Medulla oblongata (tissue), 1 donor: ENCODE measurements at regions not wholly inside any gene's neighbourhood (a gene's known extent, or its start where the extent isn't known, plus 50 kb on each side); places are given as distances from the start of the nearest gene placed in this dataset.
A peak's percentile ranks its signal among the peaks of the same experiment; 100 is the strongest.

Experiments used
- DNase-seq: peaks from one replicate; pipeline ENCODE4 v3.0.0-alpha.2; 2015; ENCODE audit errors: extremely low spot score

DNA sequence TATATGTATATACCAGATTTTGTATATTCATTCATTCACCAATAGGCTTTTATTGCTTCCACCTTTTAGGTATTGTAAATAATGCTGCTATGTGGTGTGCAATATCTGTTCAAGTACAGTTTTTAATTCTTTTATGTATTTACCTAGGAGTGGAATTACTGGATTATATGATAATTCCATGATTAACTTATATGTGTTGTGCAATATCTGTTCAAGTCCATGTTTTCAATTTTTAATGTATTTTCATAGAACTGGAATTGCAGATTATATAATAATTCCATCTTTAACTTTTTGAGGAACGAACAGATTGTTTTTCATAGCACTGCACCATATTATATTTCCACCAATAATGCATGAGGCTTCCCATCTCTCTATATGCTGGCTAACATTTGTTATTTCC lies 50.6 kb upstream of the L3MBTL4 start:
- DNase-seq = no peak

DNA sequence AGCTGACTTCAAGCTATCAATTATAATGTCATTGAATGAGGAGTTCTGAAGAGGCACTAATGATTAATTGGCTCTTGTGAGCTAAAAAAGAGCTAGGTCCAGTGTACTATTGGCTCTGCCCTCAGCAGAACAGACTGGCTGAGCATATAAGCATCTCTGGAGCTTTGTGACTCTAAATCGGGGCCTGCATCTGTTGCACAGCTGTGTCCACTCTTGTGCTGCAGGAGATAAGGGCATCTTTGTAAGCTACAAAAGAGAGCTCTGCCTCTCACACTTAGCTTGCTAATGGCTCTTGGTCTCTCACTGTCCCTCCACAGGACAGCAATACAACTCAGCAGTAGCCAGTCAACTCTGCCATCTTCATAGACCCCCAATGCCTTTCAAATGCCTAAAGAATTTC lies 61.5 kb upstream of the L3MBTL4 start:
- DNase-seq = peak; percentile 52

DNA sequence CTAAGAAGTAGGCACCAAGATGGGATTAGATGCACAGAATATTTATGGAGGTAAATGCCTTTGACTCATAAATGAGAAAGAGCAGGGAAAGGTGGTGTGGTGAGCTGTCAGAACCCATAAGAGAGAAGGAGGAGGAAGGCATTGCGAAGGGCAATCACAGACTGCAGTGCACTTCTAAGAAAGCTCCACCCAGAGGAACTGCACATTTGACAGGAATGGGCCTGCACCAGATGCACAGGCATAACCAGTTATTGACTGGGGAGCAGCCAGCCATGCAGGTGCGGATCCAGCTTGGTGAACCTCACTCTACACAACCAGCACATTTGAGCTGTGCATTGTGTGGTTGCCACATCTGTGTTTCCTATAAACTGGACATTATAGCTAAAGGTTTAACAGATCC lies 62.2 kb upstream of the L3MBTL4 start:
- no peak for DNase-seq

DNA sequence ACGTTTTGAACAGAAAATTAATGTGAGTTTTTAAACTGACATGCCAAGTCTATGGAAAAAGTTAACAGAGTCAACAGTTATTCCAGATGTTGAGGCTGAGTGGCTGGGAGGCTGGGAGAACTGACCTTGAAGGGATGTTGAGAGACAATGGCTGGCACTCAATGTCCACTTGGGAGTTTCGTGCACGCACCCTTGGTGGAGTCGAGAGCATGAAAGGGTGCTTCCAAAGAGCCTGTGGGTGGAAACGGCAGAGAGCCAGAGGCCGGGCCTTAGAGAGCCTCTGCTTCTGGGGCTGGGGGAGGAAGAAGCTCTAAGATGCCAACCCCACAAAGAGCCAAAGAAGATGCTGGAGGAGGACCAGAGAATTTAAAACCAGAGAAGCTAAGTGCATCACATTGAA lies 63.4 kb upstream of the L3MBTL4 start:
- no peak for DNase-seq

DNA sequence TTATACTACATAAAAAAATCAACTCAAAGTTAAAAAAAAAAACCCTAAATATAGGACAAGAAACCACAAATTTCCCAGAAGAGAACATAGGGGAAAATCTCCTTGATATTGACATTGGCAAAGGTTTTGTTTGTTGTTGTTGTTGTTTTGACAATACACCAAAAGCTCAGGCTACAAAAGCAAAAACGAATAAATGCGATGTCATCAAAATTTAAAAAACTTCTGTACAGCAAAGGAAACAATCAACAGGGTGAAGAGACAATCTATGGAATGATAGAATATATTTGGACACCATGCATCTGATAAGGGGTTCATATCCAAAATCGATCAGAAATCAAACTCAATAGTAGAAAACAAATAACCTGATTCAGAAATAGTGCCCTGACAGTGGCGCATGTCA lies 65.0 kb upstream of the L3MBTL4 start:
- no peak for DNase-seq

DNA sequence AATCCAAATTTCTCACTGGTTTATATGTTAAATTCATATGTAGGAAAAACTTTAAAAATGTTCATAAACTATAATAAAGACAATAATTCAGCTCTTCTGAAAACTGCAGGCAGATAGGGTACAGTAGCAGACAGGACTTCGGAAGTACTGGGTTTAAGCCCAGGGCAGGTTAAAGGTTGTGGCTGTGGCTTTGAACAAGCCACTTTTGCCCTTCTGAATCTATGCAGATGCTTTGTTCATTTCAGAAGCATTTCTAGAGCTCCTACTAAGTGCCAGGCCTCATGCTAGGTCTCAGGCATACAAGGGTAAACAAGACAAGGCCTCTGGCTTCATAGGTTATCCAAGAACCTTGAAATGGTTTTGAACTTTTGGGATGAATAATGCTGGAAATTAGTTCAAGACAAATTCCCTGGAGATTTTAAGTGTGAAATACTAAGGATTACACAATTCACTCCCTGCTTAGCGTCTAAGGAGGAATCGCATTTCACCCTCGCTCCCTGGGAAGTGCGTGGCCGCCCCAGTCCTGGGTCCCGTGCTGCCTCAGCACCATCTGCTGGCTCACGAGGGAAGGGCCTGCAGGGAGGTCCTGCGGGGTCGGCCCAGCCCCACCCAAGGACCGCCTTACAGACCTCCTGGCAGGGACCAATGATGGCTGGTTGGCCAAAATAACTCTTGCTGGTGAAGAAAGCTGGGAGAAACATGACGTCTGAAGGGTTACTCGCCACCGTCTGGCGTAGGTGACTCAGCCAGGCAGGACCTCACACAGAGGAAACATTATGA lies 67.7 kb upstream of the L3MBTL4 start:
- peak; percentile 37 for DNase-seq

DNA sequence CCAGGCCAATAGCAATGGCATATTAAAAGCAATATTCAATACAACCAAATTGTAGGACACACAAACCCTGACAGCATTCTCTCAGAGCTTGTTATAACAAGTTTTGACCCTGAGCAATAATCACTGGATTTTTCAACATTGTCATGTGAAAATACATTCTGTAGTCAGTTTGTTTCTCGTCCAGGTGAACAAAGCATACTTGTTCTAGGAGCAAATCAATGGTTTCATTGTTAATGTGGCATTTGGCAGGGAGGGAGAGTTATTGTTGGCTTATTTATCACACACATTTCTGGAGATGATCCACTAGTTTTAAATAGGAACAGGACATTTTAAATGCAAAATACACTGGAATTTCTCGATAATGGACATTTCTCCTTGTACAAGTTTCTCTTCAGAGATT lies 69.9 kb upstream of the L3MBTL4 start:
- DNase-seq = peak; percentile 6

DNA sequence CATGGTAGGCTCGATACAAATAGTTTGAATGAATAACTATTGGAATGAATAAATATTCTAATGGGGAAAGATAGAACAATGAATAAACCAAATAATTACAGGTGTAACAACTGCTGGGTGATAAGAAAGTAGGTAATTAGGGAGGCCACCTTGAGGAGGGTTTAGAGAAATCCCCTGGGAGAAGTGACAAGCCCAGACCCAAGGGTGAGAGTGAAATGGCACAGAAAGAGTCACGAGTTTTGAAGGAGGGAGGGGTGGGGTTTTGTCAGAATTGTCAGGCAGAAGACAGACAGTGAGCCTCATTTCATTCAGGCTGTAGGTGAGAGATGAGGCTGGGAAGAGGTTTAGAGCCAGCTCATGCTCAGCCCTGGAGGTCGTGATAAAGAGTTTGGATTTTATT lies 71.6 kb upstream of the L3MBTL4 start:
- DNase-seq = no peak

DNA sequence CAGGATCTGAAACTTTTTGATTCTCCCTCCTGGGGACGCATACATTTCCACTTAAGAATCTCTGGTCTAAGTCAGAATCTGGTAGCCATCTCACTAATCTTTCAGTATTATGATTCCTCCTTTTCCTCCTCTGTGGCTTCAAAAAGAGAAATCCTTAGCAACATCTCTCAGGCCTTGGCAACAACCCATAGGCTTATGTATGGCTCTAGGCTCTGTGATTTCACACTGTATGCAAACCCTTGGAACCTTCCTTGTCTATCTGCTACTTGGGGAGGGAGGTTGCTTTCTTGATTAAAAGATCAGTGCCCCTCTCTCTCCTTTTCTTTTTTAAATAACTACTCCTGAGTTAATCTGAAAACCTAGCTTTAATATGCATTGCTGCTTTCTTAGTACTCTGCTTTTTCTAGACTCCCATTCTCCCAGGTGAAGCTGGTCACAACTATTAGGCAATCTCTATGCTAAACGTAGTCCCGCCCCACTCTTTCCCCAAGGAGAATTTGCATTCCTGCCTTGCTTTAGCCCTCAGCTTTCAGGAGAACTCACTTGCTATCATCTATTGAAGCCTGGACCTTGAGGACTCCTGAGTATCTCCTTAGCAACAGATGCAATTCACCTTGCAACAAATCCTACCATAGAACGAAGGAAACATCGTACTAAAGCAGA lies 72.2 kb upstream of the L3MBTL4 start:
- no peak for DNase-seq

DNA sequence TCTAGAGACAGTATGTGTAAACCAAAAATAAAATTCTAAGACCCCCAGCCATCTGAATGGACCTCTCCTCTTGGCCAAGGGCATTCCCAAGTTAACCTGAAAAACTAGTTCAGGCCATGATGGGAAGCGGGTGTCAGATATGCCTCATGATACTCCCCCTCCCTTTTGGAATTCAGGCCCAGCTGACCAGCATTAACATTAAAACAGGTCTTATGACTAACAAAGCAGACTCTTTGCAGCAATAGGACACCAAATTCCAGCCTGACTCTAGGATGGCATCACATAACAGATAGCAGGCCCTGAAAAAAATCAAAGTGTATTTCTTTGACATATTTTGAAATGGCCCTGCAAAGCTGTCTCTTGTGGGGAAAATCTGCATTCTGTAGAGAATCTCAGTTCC lies 73.3 kb upstream of the L3MBTL4 start:
- DNase-seq = no peak

DNA sequence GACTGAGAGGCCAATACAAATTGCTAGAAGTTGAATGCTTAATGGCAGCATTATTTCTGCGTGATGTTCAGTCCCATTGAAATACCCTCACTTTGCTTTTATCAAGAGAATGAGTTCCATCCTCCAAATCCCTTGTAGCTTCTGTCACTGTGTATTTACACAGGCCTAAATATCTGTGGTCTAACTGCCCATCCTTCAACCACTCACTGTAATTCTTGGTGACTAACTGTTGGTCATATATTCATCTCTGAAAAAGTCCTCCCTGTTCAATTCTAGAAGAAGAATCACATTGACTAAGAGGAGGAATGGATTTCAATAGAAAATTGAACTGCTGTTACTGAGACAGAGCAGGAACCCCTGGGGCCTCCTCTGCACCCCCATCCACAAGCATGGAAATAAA lies 74.2 kb upstream of the L3MBTL4 start:
- no peak for DNase-seq

DNA sequence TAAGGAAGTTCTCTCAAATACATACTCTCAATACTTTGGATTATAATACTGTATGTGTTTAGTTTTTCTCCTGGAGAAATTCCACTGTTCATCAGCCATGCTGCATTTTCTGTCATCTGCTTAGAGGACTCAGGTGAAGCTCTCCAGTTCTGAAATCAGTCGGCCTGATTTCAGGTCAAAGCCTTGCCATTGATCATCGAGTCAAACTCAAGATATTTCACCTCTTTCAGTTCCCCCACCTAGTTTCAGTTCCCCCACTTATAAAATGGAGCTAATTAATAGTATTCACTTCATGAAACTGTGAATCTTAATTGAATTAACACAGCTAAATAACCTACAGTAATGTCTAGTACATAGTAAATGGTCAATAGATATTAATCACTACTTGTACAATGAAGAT lies 75.3 kb upstream of the L3MBTL4 start:
- no peak for DNase-seq

DNA sequence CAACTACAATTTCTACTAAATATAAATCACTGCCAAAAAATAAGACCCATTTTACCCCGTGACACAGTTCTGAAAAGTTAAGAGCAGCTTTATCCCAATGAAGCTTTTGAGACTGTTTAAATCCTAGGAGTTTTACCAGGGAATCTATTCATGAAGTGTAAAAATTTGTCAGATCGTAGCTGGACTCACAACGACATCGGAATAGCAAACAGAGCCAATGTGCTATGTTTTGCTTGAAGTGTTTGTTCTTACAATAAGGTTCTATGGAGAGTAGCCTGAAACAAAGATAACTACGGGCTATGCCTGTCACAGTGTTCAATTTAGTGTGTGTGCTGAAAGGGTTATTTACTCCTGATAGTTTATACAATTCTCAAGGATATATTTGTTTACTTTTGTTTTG lies 78.5 kb upstream of the L3MBTL4 start:
- DNase-seq = no peak

DNA sequence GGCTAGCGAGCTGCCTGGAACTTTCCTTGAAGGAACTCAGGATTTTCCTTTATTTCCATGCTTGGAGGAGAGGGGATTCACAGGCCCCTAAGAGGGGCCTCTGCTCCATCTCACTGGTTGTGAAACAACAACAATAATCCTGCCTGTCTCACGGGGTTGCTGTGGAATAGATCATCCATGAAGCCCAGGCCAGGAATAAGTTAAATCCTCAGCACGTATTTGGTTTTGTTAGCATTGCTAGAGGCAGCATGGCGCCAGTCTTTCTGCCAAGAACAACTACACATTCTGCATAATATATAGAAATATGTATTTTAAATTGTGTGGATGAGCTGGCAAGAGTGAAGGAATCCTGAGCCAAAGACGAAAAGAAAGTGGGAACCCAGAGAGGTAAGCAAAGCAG lies 80.8 kb upstream of the L3MBTL4 start:
- DNase-seq = no peak

DNA sequence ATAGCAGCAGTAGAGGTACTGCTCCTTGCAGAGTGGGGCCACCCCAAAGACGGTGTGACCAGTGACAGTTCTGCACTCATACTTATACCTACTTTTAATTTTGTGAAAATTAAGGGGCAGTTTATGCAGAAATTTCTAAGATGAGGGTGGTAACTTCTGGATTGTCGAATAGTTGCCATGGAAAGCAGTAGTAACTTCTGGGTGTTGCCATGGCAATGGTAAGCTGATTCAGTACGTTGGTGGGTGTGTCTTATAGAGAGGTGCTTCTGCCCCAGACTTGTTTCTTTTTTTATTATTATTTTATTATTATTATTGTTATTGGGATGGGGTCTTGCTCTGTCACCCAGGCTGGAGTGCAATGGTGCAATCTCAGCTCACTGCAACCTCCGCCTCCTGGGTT lies 82.8 kb upstream of the L3MBTL4 start:
- no peak for DNase-seq

DNA sequence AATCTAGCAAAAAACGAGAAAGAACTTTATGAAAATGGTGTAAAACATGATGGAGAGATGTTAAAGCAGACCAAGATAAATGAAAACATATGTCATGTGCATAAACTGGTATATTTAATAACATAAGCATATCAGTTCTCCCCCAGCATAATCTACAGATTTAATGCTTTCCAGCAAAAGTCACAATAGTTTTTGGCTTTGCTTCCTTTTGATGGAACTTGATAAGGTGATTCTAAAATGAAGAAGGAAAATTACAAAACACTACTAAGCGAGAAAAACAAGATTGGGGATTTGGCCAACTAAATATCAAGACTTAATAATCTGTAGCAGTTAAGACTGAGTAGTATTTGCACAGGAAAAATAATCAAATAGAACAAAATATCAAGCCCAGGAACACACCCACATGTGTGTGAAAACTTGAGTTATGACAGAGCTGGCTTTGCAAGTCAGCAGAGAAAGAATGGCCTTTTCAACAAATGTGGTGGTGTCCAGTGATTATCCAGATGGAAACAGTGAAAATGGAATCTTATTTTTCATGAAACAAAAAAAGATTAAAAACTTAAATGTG lies 83.7 kb upstream of the L3MBTL4 start:
- DNase-seq = no peak

DNA sequence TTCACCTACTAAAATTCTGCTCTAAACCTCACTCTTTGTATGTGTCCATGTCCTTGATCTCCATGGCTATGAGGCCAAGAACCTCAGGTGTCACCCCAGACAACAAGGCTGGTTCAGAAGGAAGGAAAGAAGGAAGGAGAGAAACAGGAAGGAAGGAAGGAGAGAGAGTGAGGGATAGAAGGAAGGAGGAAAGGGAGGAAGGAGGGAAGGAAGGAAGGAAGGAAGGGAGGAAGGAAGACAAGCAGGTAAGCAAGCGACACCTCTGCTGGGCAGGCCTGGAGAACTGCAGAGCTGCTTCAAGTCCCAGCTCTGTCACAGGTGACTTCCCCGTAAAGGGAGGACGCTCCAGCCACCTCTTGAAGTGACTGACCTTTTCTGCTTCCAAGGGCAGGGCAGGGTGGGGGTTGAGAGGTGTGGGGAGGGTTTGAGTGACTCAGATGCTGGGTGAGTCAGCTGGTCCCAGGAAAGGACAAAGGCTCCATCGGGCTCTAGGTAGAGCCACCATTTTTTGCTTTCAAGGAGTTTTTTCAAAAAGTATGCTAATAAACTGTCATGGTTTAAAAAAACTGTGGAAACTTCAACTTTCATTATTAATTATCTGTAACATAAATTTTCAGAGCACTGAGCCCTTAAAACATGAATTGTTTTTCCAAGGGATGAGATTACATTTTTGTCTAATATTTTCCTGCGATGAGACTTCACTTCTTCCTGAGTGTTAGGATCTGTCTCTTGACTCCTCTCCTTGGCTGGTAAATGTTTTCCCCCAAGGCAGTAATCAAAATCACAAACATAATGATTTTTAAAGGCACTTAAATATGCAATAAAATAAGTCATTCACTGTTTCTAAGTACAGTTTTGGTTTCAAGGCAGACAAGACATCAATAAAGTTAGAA lies 90.1 kb upstream of the L3MBTL4 start:
- DNase-seq = no peak

DNA sequence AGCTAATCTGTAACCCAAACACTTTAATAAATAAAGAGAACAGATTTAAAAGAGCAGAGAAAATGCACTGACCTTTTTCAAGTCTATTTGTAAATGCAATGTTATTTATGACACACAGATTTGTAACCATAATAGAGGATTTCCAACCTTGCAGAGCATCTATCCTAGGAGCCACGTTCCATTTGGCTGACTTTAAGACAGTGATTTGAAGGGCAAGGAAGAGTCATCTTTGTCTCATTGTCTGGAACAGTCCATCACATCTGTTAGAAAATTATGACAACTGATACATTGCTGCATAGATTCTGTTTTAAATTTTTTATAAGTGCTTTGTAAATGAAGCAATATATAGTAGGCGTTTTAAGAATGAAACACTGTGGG lies 90.8 kb upstream of the L3MBTL4 start:
- no peak for DNase-seq

DNA sequence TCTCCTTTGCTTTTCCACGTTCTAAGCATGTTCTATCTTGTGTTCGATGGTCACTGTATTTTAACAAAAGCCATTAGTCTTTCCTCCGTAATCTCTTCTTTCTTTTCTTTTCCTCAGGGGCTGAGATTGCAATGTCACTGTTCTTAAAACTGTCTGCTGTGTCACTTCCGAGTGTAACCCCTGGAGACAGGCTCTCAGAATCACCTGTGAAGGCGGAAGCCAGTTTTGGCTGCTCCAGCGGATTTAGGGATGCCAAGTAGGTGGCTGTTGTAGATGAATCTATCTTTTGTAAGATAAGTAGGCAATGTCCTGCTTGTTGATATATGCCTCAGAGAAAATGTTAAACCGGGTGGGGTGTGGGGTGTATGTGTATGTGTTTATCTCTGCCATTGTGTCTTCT lies 94.7 kb upstream of the L3MBTL4 start:
- DNase-seq = no peak

DNA sequence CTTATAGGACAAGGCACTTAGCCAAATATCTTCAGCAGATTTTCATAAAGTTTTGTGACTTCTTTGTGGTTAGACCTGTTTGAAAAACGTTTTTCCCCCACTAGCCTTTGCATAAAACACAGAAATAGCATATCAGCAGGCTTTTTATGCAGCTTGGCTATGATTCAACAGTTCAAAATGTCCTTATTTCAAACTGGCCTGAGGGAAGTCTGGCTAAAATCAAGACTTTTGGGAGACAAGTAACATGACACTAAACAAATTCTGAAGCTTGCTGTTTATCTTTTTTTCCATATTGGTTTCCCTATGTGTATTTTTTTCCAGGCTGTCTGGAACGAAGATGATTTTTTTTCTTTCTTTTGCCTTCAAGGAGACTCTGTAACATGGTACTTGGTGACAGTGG lies 95.1 kb upstream of the L3MBTL4 start:
- no peak for DNase-seq

DNA sequence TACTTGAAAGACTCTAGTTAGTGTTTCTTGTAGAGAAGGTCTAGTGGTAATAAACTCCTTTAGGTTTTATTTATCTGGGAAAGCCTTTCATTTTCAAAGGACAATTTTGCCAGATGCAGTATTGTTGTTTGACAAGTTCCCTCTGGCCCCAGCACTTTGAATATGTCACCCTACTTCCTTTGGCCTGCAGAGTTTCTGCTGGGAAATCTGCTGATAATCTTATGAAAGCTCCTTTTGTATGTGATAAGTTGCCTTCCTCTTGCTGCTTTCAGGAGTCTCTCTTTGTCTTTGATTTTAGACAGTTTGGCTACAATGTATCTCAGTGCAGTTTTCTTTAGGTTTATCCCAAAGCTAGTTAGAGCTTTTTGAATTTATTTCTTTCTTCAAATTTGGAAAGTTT lies 106.2 kb upstream of the L3MBTL4 start:
- DNase-seq = no peak

DNA sequence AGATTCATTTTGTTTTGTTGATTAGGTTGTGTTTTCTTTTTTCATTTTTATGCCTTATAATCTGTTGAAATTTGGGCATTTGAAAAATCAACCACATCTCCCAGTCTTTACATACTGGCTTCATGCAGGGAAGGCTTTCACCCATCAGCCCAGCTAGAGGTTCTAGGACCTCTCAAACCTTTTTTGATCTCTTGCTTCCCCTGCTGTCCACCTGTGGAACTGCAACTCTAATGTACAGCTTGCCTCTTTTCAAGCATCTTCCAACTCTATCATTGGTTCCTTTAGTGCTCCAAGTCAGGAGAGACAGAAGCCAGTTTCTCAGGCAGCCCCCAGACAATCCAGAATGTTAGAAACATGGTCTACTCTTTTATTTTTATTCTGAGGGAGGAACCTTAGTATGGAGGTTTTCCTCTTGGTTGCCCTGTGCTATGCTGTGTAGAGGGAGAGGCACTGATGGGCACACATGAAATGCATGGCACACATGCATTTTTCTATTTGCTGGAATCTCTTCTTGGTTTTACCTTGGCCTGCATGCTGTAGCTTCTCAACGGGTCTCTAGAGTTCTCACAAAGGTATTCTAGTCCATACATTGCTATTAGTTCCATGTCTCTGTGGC lies 107.2 kb upstream of the L3MBTL4 start:
- DNase-seq = no peak
